Keratinocyte (primary cell): ENCODE measurements at regions not wholly inside any gene's neighbourhood (a gene's known extent, or its start where the extent isn't known, plus 50 kb on each side); places are given as distances from the start of the nearest gene placed in this dataset.

ENCODE experiments used
- EZH2 ChIP-seq: IDR thresholded peaks from one replicate; pipeline ENCODE4 v1.6.1; 2012; ENCODE audit warnings: inconsistent platforms, mild to moderate bottlenecking, low read length, moderate library complexity
- TF ChIP-seq, protein P1 (sequence below), 3 experiments: IDR thresholded peaks in 1 of 3; conservative IDR thresholded peaks in 1 of 3; optimal IDR thresholded peaks in 1 of 3; 2 replicates in 2 of 3; 3 replicates in 1 of 3; pipeline versions ENCODE3 to v1.5.1; 2011; ENCODE audit warnings: low read length in 3 of 3, mild to moderate bottlenecking in 3 of 3, moderate library complexity in 2 of 3, control low read depth in 1 of 3, inconsistent platforms in 1 of 3; ENCODE audit not compliant: insufficient read depth in 2 of 3; ENCODE audit errors: extremely low read depth in 1 of 3

- TF ChIP-seq, protein P1, sequence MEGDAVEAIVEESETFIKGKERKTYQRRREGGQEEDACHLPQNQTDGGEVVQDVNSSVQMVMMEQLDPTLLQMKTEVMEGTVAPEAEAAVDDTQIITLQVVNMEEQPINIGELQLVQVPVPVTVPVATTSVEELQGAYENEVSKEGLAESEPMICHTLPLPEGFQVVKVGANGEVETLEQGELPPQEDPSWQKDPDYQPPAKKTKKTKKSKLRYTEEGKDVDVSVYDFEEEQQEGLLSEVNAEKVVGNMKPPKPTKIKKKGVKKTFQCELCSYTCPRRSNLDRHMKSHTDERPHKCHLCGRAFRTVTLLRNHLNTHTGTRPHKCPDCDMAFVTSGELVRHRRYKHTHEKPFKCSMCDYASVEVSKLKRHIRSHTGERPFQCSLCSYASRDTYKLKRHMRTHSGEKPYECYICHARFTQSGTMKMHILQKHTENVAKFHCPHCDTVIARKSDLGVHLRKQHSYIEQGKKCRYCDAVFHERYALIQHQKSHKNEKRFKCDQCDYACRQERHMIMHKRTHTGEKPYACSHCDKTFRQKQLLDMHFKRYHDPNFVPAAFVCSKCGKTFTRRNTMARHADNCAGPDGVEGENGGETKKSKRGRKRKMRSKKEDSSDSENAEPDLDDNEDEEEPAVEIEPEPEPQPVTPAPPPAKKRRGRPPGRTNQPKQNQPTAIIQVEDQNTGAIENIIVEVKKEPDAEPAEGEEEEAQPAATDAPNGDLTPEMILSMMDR (optimal IDR thresholded peaks at IDR 0.05 in 1 of 3, IDR thresholded peaks at IDR 0.05 in 1 of 3, conservative IDR thresholded peaks at IDR 0.05 in 1 of 3; ENCODE audit: extremely low read depth in 1 of 3, insufficient read depth in 2 of 3, low read length in 3 of 3) = no peak
- TF ChIP-seq EZH2 = no peak
These were observed 314.6 kb downstream of the LNPK start for GRCh38 chr2:175687465-175687864.
